Neutrophil (primary cell): ENCODE measurements at regions not wholly inside any gene's neighbourhood (a gene's known extent, or its start where the extent isn't known, plus 50 kb on each side); places are given as distances from the start of the nearest gene placed in this dataset.

Experiments
- H3K27ac ChIP-seq: fragments of 200-600 bp; sonication (generic); 2 replicates; pipeline ENCODE4 v1.5.1; 2016; ENCODE audit warnings: mild to moderate bottlenecking, moderate library complexity
- H3K27me3 ChIP-seq: fragments of 200-600 bp; sonication (generic); 2 replicates; pipeline ENCODE4 v1.6.0; 2016; ENCODE audit warnings: mild to moderate bottlenecking
- H3K36me3 ChIP-seq: fragments of 200-600 bp; sonication (generic); 2 replicates; pipeline ENCODE4 v1.5.1; 2017
- H3K4me1 ChIP-seq, 2 experiments: fragments of 200-600 bp in 1 of 2; sonication (generic) in 1 of 2; 1 replicate in 1 of 2; 2 replicates in 1 of 2; pipeline versions ENCODE4 v1.5.1 to v1.6.1; 2013 to 2016; ENCODE audit warnings: low read depth in 1 of 2, low read length in 1 of 2, mild to moderate bottlenecking in 1 of 2, moderate library complexity in 1 of 2; ENCODE audit not compliant: control insufficient read depth in 1 of 2, insufficient read depth in 1 of 2
- H3K4me3 ChIP-seq, 2 experiments: fragments of 200-600 bp in 1 of 2; sonication (generic) in 1 of 2; 1 replicate in 1 of 2; 2 replicates in 1 of 2; pipeline ENCODE4 v1.5.1; 2013 to 2016; ENCODE audit warnings: low read depth in 1 of 2, low read length in 1 of 2, mild to moderate bottlenecking in 1 of 2, moderate library complexity in 1 of 2
- H3K9me3 ChIP-seq: fragments of 200-600 bp; sonication (generic); 2 replicates; pipeline ENCODE4 v1.5.1; 2016
- CTCF ChIP-seq: fragments of 200-600 bp; sonication (generic); IDR thresholded peaks from 2 replicates; pipeline ENCODE4 v1.5.1; 2016; ENCODE audit warnings: antibody characterized with exemption

- no peak for TF ChIP-seq CTCF
- no peaks in the 10 kb centered on the region for H3K9me3 ChIP-seq
- H3K36me3 ChIP-seq = no peaks in the 10 kb centered on the region
- H3K4me3 ChIP-seq = no peak overlapping the region
- no peaks in the 10 kb centered on the region for H3K4me1 ChIP-seq
- peaks cover 6% of the 10 kb centered on the region for H3K27me3 ChIP-seq
- no peak overlapping the region for H3K27ac ChIP-seq
Observed at GRCh38 chr5:17161662-17162061, 55.8 kb upstream of the BASP1 start.

- Histone ChIP-seq H3K9me3 (no peaks in the 10 kb centered on the region), H3K36me3 (no peaks in the 10 kb centered on the region), H3K4me1 (no peaks in the 10 kb centered on the region), H3K27ac (no peak overlapping the region), H3K27me3 (peaks cover 6% of the 10 kb centered on the region), H3K4me3 (no peak overlapping the region)
- TF ChIP-seq CTCF = no peak
Observed at GRCh38 chr5:17163221-17163620, 54.2 kb upstream of the BASP1 start.

GRCh38 chr5:17167171-17167891, 50.1 kb upstream of the BASP1 start:
- TF ChIP-seq CTCF = no peak
- no peak overlapping the region for H3K4me3 ChIP-seq
- H3K27ac ChIP-seq = no peak overlapping the region
- H3K9me3 ChIP-seq = no peaks in the 10 kb centered on the region
- no peaks in the 10 kb centered on the region for H3K4me1 ChIP-seq
- no peaks in the 10 kb centered on the region for H3K36me3 ChIP-seq
- peaks cover 6% of the 10 kb centered on the region for H3K27me3 ChIP-seq
